Thyroid gland (tissue), 4 donors: ENCODE measurements at regions not wholly inside any gene's neighbourhood (a gene's known extent, or its start where the extent isn't known, plus 50 kb on each side); places are given as distances from the start of the nearest gene placed in this dataset.

ENCODE experiments used
- CTCF ChIP-seq, 6 experiments: fragments of 200-600 bp in 3 of 6; fragments of 450-650 bp in 3 of 6; sonication (generic) in 3 of 6; IDR thresholded peaks; one replicate each; pipeline ENCODE4 v1.5.1; 2016 to 2019; ENCODE audit warnings: antibody characterized with exemption in 6 of 6, mild to moderate bottlenecking in 2 of 6, inconsistent platforms in 1 of 6, moderate library complexity in 1 of 6
- POLR2A ChIP-seq, 2 donors: fragments of 450-650 bp; IDR thresholded peaks; one replicate each; pipeline ENCODE4 v1.6.1; 2017; ENCODE audit warnings: antibody characterized with exemption in 2 of 2, mild to moderate bottlenecking in 2 of 2, moderate library complexity in 1 of 2

- TF ChIP-seq POLR2A (IDR thresholded peaks at IDR 0.05) = no peak
- TF ChIP-seq CTCF (IDR thresholded peaks at IDR 0.05) = no peak
Measured at GRCh38 chr18:51647942-51648341, 450.5 kb upstream of the MEX3C start.
